AG04449 (cell line): ENCODE measurements at regions not wholly inside any gene's neighbourhood (a gene's known extent, or its start where the extent isn't known, plus 50 kb on each side); places are given as distances from the start of the nearest gene placed in this dataset.

Source experiments
- CTCF ChIA-PET: fragments of 350-600 bp; formaldehyde crosslinking; extraction: SDS; loops from one replicate; lab custom pipeline; 2021; ENCODE audit warnings: antibody characterized with exemption; lab: Yijun Ruan, JAX
- POLR2A ChIA-PET: fragments of 400-600, 350-600 bp; formaldehyde crosslinking; extraction: SDS; loops from one replicate; lab custom pipeline; 2020; ENCODE audit warnings: antibody characterized with exemption, inconsistent platforms; lab: Yijun Ruan, JAX
- DNase-seq: peaks from one replicate; pipeline ENCODE4 v3.0.0-alpha.2; 2010; ENCODE audit warnings: low read depth, low spot score
- H3K4me3 ChIP-seq: 2 replicates; pipeline ENCODE4 v1.5.1; 2011; ENCODE audit warnings: low read depth, mild to moderate bottlenecking, control low read depth, low read length
- CTCF ChIP-seq: IDR thresholded peaks from one replicate; pipeline ENCODE4 v1.5.1; 2011; ENCODE audit warnings: mild to moderate bottlenecking, moderate library complexity, low read length, control low read depth, inconsistent platforms; ENCODE audit not compliant: insufficient read depth; ENCODE audit errors: missing control alignments

- no peak for TF ChIP-seq CTCF
- H3K4me3 ChIP-seq, result no peak overlapping the region
- DNase-seq, result no peak
- ChIA-PET POLR2A (no interaction called here), CTCF (no interaction called here)
Observed at GRCh38 chr1:166282391-166283137, 115.8 kb upstream of the FAM78B start.

DNA sequence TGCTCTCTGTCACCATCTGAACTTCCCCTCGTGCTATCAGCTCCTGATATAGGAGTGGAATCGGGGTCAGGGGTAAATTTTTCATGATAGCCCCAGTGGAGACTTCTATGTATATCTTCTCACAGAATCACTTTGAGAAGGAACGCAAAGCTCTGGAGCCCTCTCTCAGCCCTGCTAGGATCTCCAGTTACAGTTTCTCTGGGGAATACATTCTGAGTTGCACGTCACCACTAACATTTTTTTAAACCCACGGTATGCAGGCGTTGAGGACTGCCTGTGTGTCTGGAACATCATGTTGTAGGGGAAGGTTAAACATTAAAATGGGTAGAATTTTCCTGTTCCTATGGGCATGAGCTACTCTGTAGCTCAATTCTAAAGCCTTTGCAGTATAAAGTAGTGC, 116.4 kb upstream of the FAM78B start:
- CTCF ChIA-PET, result no interaction called here
- POLR2A ChIA-PET, result no interaction called here

GRCh38 chr1:166283600-166283999, 116.8 kb upstream of the FAM78B start:
- H3K4me3 ChIP-seq, result no peak overlapping the region
- CTCF ChIA-PET, result no interaction called here
- no peak for TF ChIP-seq CTCF
- POLR2A ChIA-PET, result no interaction called here
- DNase-seq, result no peak

More for the DNA sequence above, 116.4 kb upstream of the FAM78B start:
- TF ChIP-seq CTCF, result no peak
- no peak for DNase-seq
- H3K4me3 ChIP-seq, result no peak overlapping the region

DNA sequence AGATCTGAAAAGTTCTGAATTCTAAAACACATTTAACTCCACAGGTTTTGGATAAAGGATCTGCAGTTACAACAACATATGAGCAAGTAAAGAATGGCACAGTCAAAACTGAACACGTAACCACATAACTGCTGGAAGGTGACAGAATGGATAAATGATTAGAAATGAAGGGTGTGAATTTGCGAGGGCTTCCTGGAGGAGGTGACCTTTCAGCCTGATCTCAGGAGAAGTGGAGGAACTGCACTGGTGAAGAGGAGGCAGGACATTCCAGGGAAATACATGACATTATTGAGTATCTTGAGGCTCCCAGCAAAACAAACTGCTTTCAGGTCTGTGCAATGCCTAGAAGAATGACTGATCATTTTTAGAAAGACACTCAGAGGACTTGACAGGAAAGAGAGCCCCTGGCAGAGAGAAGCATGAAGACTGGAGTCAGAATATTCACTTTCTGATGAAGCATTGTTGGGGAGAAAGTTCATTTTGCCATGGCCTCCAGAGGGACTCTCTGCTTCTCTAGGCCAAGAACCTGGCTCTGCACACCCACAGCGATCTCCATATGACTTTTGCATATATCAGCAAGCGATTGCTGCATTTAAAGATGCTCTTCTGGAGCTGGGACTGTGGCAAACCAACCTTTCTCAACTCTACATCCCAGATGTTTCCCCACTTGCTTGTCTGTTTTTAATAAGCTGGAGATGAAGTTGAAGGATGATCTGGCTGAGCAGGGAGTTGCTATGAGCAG, 122.7 kb upstream of the FAM78B start:
- no peak for DNase-seq
- H3K4me3 ChIP-seq, result no peak overlapping the region
- CTCF ChIA-PET, result no interaction called here
- TF ChIP-seq CTCF, result no peak
- POLR2A ChIA-PET, result no interaction called here

DNA sequence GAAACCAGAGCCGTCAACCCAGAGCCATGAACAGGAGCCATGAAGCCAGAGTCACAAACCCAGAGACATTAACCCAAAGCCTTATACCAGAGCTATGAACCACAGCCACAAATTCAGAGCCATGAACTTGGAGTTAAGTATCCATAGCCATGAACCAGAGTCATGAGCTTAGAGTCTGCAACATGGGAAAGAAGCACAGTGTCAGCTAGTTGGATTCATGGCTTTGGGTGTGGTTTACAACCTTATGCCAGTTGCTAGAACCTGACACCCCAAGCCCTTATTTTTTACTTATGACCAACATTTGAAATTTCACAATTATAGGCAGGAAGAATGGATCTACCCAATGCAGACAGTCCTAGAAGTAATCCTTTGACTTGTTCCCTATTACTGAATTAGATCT, 128.9 kb upstream of the FAM78B start:
- no peak for TF ChIP-seq CTCF
- H3K4me3 ChIP-seq, result no peak overlapping the region
- CTCF ChIA-PET, result no interaction called here
- no peak for DNase-seq
- POLR2A ChIA-PET, result no interaction called here

- CTCF ChIA-PET, result no interaction called here
Observed at GRCh38 chr1:166297993-166298392, 131.2 kb upstream of the FAM78B start.

More at GRCh38 chr1:166297993-166298392, 131.2 kb upstream of the FAM78B start:
- POLR2A ChIA-PET, result no interaction called here
- no peak for DNase-seq
- no peak for TF ChIP-seq CTCF
- H3K4me3 ChIP-seq, result no peak overlapping the region
